ENCODE measurements at regions not wholly inside any gene's neighbourhood (a gene's known extent, or its start where the extent isn't known, plus 50 kb on each side); places are given as distances from the start of the nearest gene placed in this dataset.

DNA sequence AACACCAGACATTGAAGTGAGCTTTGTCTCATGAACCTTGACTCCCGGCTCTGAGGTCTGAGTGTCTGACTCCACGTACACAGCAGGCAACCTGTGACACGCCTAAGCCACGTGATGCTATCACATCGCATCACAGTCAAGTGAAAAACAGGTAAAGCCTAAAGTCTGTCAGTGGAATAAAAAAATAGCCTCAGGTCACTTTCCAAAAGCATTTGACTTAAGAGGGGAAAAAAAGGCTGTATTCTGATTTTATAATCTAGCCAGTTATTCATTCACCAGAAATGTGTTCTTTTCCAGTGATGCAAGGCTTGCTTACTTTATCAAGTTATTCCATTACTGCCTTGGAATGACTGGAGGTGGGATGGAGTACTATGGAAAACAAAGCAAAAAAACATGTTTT, 163.2 kb upstream of the HMCN1 start (continued):
- TF ChIP-seq, protein P1, sequence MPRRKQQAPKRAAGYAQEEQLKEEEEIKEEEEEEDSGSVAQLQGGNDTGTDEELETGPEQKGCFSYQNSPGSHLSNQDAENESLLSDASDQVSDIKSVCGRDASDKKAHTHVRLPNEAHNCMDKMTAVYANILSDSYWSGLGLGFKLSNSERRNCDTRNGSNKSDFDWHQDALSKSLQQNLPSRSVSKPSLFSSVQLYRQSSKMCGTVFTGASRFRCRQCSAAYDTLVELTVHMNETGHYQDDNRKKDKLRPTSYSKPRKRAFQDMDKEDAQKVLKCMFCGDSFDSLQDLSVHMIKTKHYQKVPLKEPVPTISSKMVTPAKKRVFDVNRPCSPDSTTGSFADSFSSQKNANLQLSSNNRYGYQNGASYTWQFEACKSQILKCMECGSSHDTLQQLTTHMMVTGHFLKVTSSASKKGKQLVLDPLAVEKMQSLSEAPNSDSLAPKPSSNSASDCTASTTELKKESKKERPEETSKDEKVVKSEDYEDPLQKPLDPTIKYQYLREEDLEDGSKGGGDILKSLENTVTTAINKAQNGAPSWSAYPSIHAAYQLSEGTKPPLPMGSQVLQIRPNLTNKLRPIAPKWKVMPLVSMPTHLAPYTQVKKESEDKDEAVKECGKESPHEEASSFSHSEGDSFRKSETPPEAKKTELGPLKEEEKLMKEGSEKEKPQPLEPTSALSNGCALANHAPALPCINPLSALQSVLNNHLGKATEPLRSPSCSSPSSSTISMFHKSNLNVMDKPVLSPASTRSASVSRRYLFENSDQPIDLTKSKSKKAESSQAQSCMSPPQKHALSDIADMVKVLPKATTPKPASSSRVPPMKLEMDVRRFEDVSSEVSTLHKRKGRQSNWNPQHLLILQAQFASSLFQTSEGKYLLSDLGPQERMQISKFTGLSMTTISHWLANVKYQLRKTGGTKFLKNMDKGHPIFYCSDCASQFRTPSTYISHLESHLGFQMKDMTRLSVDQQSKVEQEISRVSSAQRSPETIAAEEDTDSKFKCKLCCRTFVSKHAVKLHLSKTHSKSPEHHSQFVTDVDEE (CRISPR knock-in tag; IDR thresholded peaks at IDR 0.05), result no peak
- no peak for TF ChIP-seq ISL1 (CRISPR knock-in tag; IDR thresholded peaks at IDR 0.05)

DNA sequence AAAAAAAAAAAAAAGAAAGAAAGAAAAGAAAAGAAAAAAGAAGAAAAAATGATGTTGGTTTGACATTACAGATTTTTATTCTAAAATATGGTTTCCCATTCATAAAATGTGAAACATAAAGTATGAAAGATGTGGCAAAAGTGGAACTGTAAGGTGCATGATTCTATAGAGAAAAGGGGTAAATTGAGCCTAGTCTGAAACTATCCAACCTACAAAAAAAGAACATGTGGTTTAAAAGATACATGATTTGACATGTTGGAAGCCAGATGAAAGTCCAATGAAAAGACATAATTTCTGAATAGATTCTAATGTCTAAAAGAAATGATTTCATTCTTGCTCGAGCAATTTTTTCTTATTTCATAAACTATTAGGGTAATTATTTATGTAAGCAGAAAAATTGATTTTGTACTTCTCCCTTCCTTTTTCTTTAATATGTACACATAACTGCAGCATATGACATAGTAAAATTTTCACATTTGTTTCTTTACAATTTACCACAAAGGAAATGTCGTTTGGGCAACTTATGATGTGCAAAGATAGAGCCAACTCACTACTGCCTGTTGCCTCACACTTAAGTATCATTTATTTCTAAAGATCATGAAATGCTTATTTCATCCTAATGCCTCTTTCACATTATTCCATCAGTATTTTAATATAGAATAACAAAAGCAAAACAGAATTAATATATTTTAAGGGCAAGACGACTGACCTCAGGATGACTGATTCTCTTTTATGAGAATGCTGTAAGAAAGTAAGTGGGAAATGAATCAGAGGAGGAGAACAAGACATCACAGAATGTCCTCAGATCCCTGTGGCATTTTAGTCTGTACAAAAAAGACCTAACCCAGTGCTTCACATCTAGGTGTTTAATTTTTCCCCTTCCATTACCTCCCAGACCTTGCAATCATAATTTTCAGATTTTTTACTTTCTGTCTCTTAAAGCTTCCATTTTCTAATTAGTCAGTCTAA, 165.8 kb upstream of the HMCN1 start:
- ATAC-seq, result no peak
- TF ChIP-seq ZNF565 (CRISPR knock-in tag; conservative IDR thresholded peaks at IDR 0.05; ENCODE audit: low read depth) (no peak), ESRRG (CRISPR knock-in tag; IDR thresholded peaks at IDR 0.05) (no peak), ZNF70 (CRISPR knock-in tag; IDR thresholded peaks at IDR 0.05) (no peak), GLIS3 (CRISPR knock-in tag; IDR thresholded peaks at IDR 0.05) (no peak), SNAI2 (CRISPR knock-in tag; IDR thresholded peaks at IDR 0.05) (no peak)
- TF ChIP-seq, protein P2, sequence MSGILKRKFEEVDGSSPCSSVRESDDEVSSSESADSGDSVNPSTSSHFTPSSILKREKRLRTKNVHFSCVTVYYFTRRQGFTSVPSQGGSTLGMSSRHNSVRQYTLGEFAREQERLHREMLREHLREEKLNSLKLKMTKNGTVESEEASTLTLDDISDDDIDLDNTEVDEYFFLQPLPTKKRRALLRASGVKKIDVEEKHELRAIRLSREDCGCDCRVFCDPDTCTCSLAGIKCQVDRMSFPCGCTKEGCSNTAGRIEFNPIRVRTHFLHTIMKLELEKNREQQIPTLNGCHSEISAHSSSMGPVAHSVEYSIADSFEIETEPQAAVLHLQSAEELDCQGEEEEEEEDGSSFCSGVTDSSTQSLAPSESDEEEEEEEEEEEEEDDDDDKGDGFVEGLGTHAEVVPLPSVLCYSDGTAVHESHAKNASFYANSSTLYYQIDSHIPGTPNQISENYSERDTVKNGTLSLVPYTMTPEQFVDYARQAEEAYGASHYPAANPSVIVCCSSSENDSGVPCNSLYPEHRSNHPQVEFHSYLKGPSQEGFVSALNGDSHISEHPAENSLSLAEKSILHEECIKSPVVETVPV (CRISPR knock-in tag; IDR thresholded peaks at IDR 0.05), result no peak
- TF ChIP-seq, protein P1 (CRISPR knock-in tag; IDR thresholded peaks at IDR 0.05), result no peak
- TF ChIP-seq, protein P3, sequence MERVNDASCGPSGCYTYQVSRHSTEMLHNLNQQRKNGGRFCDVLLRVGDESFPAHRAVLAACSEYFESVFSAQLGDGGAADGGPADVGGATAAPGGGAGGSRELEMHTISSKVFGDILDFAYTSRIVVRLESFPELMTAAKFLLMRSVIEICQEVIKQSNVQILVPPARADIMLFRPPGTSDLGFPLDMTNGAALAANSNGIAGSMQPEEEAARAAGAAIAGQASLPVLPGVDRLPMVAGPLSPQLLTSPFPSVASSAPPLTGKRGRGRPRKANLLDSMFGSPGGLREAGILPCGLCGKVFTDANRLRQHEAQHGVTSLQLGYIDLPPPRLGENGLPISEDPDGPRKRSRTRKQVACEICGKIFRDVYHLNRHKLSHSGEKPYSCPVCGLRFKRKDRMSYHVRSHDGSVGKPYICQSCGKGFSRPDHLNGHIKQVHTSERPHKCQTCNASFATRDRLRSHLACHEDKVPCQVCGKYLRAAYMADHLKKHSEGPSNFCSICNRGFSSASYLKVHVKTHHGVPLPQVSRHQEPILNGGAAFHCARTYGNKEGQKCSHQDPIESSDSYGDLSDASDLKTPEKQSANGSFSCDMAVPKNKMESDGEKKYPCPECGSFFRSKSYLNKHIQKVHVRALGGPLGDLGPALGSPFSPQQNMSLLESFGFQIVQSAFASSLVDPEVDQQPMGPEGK (CRISPR knock-in tag; IDR thresholded peaks at IDR 0.05; ENCODE audit: borderline replicate concordance), result no peak

DNA sequence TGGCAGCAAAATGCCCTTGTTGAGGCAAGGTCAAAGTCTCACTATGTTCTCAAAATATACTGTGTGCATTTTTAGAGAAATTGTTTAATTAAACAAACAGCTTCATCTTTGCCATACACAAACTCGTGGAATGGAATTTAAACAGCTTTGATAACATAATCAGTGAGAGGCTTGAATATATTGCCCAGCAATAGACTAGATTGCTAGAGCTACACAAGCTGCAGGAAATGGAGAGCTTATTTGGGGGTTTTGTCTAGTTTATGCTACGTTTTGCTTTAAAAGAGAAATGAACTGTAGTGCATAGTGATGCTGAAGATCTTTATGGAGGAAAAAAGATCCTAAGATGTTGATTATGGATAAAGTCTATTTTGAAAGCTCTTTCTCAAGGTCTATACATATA, 166.8 kb upstream of the HMCN1 start:
- TF ChIP-seq, protein P3 (CRISPR knock-in tag; IDR thresholded peaks at IDR 0.05; ENCODE audit: borderline replicate concordance), result no peak
- TF ChIP-seq TCF4 (CRISPR knock-in tag; IDR thresholded peaks at IDR 0.05; ENCODE audit: borderline replicate concordance), result no peak
- TF ChIP-seq CSDC2 (CRISPR knock-in tag; IDR thresholded peaks at IDR 0.05), result no peak
- TF ChIP-seq SNAI2 (CRISPR knock-in tag; IDR thresholded peaks at IDR 0.05), result no peak
- no peak for TF ChIP-seq BACH2 (CRISPR knock-in tag; IDR thresholded peaks at IDR 0.05; ENCODE audit: borderline replicate concordance)
- no peak for TF ChIP-seq PPARA (CRISPR knock-in tag; IDR thresholded peaks at IDR 0.05; ENCODE audit: borderline replicate concordance)
- TF ChIP-seq, protein P4, sequence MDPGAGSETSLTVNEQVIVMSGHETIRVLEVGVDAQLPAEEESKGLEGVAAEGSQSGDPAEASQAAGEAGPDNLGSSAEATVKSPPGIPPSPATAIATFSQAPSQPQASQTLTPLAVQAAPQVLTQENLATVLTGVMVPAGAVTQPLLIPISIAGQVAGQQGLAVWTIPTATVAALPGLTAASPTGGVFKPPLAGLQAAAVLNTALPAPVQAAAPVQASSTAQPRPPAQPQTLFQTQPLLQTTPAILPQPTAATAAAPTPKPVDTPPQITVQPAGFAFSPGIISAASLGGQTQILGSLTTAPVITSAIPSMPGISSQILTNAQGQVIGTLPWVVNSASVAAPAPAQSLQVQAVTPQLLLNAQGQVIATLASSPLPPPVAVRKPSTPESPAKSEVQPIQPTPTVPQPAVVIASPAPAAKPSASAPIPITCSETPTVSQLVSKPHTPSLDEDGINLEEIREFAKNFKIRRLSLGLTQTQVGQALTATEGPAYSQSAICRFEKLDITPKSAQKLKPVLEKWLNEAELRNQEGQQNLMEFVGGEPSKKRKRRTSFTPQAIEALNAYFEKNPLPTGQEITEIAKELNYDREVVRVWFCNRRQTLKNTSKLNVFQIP (CRISPR knock-in tag; IDR thresholded peaks at IDR 0.05; ENCODE audit: borderline replicate concordance, low read depth), result no peak
- no peak for TF ChIP-seq OSR1 (CRISPR knock-in tag; IDR thresholded peaks at IDR 0.05)
- TF ChIP-seq ZFP30 (CRISPR knock-in tag; IDR thresholded peaks at IDR 0.05), result no peak
- no peak for TF ChIP-seq ZNF565 (CRISPR knock-in tag; conservative IDR thresholded peaks at IDR 0.05; ENCODE audit: low read depth)
- TF ChIP-seq ISL1 (CRISPR knock-in tag; IDR thresholded peaks at IDR 0.05), result no peak
- TF ChIP-seq GLIS3 (CRISPR knock-in tag; IDR thresholded peaks at IDR 0.05), result no peak
- TF ChIP-seq ESRRG (CRISPR knock-in tag; IDR thresholded peaks at IDR 0.05), result no peak
- ATAC-seq, result no peak

Data from SK-N-SH treated with all-trans-retinoic acid at 6 μM for 48 hours (cell line).